GM12873 (cell line): ENCODE measurements at regions not wholly inside any gene's neighbourhood (a gene's known extent, or its start where the extent isn't known, plus 50 kb on each side); places are given as distances from the start of the nearest gene placed in this dataset.

Experiments used
- TF ChIP-seq, protein P1 (sequence below): IDR thresholded peaks from 2 replicates; pipeline ENCODE4 v1.5.1; 2012; ENCODE audit warnings: low read depth, mild to moderate bottlenecking, moderate library complexity, low read length, control low read depth; ENCODE audit not compliant: insufficient read depth; ENCODE audit errors: missing control alignments

DNA sequence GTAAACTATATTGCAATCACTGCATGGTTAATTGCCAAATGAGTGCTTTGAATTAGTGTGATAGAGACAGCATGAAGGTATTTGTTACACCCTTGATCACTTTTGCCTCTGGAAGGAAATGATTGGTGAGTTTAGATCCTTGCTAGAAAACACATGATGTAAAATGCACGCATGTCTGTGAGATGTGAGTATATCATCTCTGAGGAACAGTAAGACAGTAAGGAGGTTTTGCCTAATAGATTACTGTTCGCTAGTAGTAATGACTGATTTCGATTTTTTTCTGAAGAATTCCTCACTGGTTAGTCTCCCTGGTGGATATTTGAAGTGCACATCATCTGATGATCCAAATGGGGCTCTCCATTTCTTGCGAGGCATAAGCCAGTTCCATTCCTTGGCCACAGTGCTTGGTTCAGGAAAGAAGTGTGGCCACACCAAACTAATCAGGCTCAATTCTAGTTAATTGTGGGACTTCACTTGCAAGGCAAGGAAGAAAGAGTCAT, 156.4 kb upstream of the ADRA1B start:
- TF ChIP-seq, protein P1, sequence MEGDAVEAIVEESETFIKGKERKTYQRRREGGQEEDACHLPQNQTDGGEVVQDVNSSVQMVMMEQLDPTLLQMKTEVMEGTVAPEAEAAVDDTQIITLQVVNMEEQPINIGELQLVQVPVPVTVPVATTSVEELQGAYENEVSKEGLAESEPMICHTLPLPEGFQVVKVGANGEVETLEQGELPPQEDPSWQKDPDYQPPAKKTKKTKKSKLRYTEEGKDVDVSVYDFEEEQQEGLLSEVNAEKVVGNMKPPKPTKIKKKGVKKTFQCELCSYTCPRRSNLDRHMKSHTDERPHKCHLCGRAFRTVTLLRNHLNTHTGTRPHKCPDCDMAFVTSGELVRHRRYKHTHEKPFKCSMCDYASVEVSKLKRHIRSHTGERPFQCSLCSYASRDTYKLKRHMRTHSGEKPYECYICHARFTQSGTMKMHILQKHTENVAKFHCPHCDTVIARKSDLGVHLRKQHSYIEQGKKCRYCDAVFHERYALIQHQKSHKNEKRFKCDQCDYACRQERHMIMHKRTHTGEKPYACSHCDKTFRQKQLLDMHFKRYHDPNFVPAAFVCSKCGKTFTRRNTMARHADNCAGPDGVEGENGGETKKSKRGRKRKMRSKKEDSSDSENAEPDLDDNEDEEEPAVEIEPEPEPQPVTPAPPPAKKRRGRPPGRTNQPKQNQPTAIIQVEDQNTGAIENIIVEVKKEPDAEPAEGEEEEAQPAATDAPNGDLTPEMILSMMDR, result no peak

DNA sequence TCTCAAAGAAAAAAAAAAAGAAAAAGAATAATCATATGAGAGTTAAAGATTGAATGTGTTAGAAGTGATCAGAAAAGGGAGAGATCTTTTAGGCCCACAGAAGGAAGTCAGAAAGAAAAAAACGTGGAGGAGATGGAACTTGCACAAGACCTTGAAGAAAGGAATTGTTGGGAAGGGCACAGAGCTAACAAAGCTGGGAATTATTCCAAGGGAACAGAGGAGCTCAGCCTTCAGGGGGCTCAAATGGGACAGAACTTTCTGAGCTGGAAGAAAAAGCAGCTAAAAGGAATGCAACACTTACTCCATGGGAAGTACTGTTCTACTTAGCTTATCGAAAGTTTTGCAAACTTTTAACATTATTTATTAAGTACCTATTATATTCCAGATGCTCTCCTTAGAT, 153.4 kb upstream of the ADRA1B start:
- TF ChIP-seq, protein P1, result no peak

DNA sequence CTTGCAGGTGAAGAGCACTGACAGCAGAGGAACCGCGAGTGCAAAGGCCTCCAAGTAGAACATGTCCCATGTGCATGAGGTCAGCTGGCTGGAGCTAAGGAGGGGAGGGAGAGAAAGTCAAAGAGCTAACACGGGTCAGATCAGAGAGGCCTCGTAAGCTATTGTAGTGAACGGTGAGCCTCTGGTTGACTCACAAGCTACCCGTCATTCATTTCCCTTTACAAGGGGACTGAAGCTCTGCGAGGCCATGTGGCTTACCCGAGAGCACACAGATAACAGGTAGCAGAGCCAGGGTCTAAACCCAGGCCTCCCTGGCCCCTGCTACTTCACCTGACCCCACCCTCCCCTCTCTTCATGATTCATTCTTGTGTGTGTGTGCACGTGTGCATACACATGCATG, 152.7 kb upstream of the ADRA1B start:
- TF ChIP-seq, protein P1, result no peak

DNA sequence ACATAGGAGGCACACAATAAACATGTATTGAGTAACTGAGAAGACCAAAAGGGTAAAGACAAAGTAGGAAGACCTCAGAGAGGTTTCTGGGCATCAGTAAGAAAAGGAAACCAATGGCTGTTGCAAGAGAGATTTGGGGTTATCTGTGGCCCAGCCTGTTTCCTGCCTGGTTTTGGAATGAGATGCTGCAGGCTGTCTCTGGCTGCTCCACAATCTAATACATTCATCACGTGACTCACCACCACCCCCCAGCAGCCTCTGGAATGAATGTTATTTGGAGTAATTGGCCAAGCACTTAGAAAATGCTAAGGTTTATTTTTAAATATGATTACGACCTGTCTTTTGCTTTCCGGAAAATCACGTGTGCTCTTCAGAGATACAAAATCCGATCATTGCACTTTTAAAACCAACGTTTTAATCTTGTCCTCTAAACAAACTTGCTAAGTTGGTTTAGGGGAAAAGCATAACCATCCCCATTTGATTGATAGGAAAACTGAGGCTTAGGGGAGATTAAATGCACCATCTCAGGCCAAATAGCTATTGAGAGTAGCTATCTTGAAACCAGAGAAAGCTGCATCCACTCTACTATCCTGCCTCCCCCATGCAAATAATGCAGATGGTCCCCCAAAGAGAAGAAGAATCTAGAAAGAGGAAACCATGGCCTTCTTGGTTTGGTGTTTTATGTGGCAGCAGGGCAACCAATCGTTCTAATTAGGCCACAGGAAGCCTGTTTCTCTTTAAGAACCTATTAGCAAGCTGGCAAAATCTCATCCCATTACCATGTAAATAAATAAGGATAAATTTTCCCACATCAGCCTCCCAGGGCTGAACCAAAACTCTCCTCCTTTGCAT, 151.8 kb upstream of the ADRA1B start:
- TF ChIP-seq, protein P1, result no peak

DNA sequence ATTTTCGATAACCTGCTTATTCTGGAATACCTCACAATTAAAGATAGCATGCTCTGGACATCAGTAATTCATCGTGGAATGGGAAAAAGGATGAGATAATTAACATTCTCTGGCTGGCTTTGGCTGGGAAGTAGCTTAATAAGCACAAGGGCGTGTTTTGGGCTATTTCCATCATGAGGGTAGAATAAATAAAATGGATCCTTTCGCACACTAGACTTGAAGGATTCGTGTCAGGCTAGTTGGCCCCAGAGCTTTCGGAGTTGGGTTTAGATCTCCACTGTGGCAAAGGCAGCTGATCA, 151.2 kb upstream of the ADRA1B start:
- TF ChIP-seq, protein P1, result no peak

DNA sequence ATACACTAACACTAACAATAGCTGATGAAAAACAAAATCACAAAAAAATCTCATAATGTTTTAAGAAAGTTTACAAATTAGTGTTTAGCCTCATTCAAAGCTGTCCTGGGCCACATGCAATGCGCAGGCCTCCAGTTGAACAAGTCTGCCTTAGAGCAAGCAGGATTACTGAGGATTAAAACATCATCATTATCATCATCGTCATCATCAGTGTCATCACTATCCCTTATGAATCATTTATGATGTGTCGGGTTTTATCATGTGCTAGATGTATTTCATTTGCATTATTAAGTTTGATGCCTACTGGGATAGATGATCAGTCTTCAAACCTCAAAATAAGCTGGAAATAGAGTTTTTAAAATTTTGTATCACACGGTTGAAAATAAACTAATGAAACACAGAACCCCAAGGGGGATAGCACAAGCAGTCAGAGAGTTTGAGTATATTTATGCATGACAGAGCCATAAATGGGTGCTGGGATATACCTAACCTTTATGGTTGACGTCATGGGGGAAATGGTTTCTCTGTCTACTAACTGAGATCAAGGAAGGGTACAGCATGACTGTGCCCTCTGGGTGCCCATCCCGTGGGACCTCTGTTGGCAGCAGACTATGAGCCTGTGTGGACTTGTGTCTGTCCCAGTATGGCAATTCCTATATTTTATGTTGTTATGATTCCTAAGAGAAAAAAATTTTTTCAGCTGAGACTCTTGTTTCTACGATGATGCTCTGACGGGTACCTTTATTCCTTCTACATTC, 150.3 kb upstream of the ADRA1B start:
- TF ChIP-seq, protein P1, result no peak

DNA sequence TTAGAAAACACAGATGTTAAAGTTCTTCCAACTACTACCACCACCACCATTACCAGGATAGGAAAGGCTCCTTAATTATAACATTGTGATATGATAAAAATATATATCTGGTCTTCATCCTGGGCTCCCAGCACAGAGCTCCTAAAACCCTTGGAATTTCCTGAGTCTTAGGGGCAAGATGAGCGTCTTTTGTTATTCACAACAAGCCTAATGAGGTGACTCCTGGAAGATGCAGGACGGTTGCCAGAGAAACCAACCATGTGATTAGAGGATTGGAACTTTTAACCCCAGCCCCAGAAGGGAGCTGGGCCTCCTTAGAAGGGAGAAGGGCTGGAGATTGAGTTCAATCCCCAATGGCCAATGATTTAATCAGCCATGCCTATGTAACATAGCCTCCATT, 148.0 kb upstream of the ADRA1B start:
- TF ChIP-seq, protein P1, result no peak
